Neural cell (in vitro differentiated cells): ENCODE measurements at regions not wholly inside any gene's neighbourhood (a gene's known extent, or its start where the extent isn't known, plus 50 kb on each side); places are given as distances from the start of the nearest gene placed in this dataset.

Experiments used
- H2AFZ ChIP-seq: fragments of 200-600, 300-800 bp; sonication (generic), shearing (Covaris generic); 2 replicates; pipeline ENCODE4 v1.6.0; 2014; ENCODE audit warnings: low read depth, mild to moderate bottlenecking, antibody characterized with exemption, low read length, moderate library complexity
- H3F3A ChIP-seq: fragments of 200-600 bp; shearing (Covaris generic); 2 replicates; pipeline ENCODE4 v1.6.1; 2016; ENCODE audit warnings: mild to moderate bottlenecking, moderate library complexity, mixed read lengths, antibody characterized with exemption, low read length; ENCODE audit not compliant: insufficient read depth, poor library complexity, severe bottlenecking
- H3K27ac ChIP-seq: fragments of 200-600, 300-800 bp; sonication (generic), shearing (Covaris generic); 2 replicates; pipeline ENCODE4 v1.5.1; 2014; ENCODE audit warnings: mild to moderate bottlenecking, low read length, moderate library complexity
- H3K27me3 ChIP-seq: fragments of 300-800, 200-600 bp; sonication (generic), shearing (Covaris generic); 2 replicates; pipeline ENCODE4 v1.6.0; 2014; ENCODE audit warnings: mild to moderate bottlenecking, low read depth, low read length, moderate library complexity; ENCODE audit not compliant: insufficient read depth
- H3K36me3 ChIP-seq: fragments of 300-800, 200-600 bp; sonication (generic), shearing (Covaris generic); 2 replicates; pipeline ENCODE4 v1.5.1; 2014; ENCODE audit warnings: mild to moderate bottlenecking, antibody characterized with exemption, low read length, moderate library complexity; ENCODE audit not compliant: insufficient read depth
- H3K4me2 ChIP-seq: fragments of 300-800, 200-600 bp; sonication (generic), shearing (Covaris generic); 2 replicates; pipeline ENCODE4 v1.6.0; 2014; ENCODE audit warnings: mild to moderate bottlenecking, low read length
- H3K4me3 ChIP-seq: fragments of 300-800, 200-600 bp; sonication (generic), shearing (Covaris generic); 2 replicates; pipeline ENCODE4 v1.5.1; 2014; ENCODE audit warnings: mild to moderate bottlenecking, low read length, moderate library complexity
- H3K79me2 ChIP-seq: fragments of 200-600 bp; shearing (Covaris generic); replicated peaks from 2 replicates; pipeline ENCODE4 v1.6.0; 2014; ENCODE audit warnings: mild to moderate bottlenecking, low read length, moderate library complexity; ENCODE audit not compliant: insufficient read depth
- H3K9ac ChIP-seq: fragments of 300-800, 200-600 bp; sonication (generic), shearing (Covaris generic); 2 replicates; pipeline ENCODE4 v1.6.1; 2016; ENCODE audit warnings: mild to moderate bottlenecking, low read length, mixed read lengths
- H3K9me2 ChIP-seq: fragments of 200-600 bp; shearing (Covaris generic); 2 replicates; pipeline ENCODE4 v1.6.1; 2016; ENCODE audit warnings: mild to moderate bottlenecking, low read length, mixed read lengths; ENCODE audit not compliant: insufficient read depth
- H3K9me3 ChIP-seq: fragments of 200-600, 300-800 bp; sonication (generic), shearing (Covaris generic); 2 replicates; pipeline ENCODE4 v1.6.1; 2016; ENCODE audit warnings: mild to moderate bottlenecking, mixed run types, low read length, moderate library complexity, mixed read lengths
- H4K20me1 ChIP-seq: fragments of 200-600 bp; shearing (Covaris generic); 2 replicates; pipeline ENCODE4 v1.6.1; 2016; ENCODE audit warnings: mild to moderate bottlenecking, mixed run types; ENCODE audit not compliant: insufficient read depth
- EP300 ChIP-seq: fragments of 450-650 bp; conservative IDR thresholded peaks from 2 replicates; pipeline ENCODE4 v1.6.1; 2014; ENCODE audit warnings: antibody characterized with exemption, mild to moderate bottlenecking, moderate library complexity; ENCODE audit not compliant: poor library complexity, severe bottlenecking
- EZH2 ChIP-seq: fragments of 200-600, 300-800 bp; shearing (Covaris generic), sonication (generic); IDR thresholded peaks from 2 replicates; pipeline ENCODE4 v1.6.1; 2014; ENCODE audit warnings: antibody characterized with exemption, low read length, borderline replicate concordance, mild to moderate bottlenecking; ENCODE audit not compliant: insufficient read depth, poor library complexity, severe bottlenecking
- MXI1 ChIP-seq: fragments of 450-650 bp; conservative IDR thresholded peaks from 2 replicates; pipeline ENCODE4 v1.6.1; 2014; ENCODE audit warnings: antibody characterized with exemption, mild to moderate bottlenecking; ENCODE audit not compliant: poor library complexity, severe bottlenecking
- POLR2AphosphoS5 ChIP-seq: IDR thresholded peaks from 2 replicates; pipeline ENCODE4 v1.6.1; 2012
- RAD21 ChIP-seq: fragments of 450-650 bp; conservative IDR thresholded peaks from 2 replicates; pipeline ENCODE4 v1.6.1; 2014; ENCODE audit warnings: antibody characterized with exemption, mild to moderate bottlenecking, moderate library complexity
- SMC3 ChIP-seq: fragments of 450-650 bp; conservative IDR thresholded peaks from 2 replicates; pipeline ENCODE4 v1.6.1; 2014; ENCODE audit warnings: antibody characterized with exemption, mild to moderate bottlenecking, moderate library complexity; ENCODE audit not compliant: poor library complexity
- TAF1 ChIP-seq: IDR thresholded peaks from 2 replicates; pipeline ENCODE4 v1.6.1; 2012; ENCODE audit warnings: low read depth
- TF ChIP-seq, protein P1 (sequence below): fragments of 450-650 bp; IDR thresholded peaks from 2 replicates; pipeline ENCODE4 v1.5.1; 2014; ENCODE audit warnings: antibody characterized with exemption, mild to moderate bottlenecking, moderate library complexity; ENCODE audit not compliant: poor library complexity, severe bottlenecking
- TF ChIP-seq, protein P2 (sequence below): IDR thresholded peaks from 2 replicates; pipeline ENCODE4 v1.6.1; 2012; ENCODE audit warnings: borderline replicate concordance

DNA sequence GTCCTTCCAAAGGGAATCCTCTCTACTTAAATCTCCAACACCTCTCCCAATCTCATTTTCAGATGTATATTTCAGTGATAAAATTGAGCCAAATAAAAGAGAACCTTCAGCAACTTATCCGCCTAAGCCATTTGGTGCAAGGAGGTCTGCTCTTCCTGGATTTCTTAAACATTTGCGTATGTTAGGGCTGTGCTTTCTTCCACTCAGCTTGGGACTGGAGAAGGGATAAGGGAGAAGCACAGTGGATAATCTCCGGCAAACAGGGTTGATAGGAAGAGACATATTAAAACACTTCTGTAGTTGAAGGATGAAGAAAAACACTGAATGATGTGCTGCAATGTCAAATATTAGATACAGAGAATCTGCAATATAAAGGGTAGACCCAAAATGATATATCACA, 796.2 kb downstream of the KCNJ3 start:
- Histone ChIP-seq H3K27me3 (no peaks in the 10 kb centered on the region), H2AFZ (no peak overlapping the region), H3K36me3 (no peaks in the 10 kb centered on the region), H3K9me2 (no peaks in the 10 kb centered on the region), H4K20me1 (no peaks in the 10 kb centered on the region), H3K79me2 (no peaks in the 10 kb centered on the region), H3K27ac (no peak overlapping the region), H3K4me3 (no peak overlapping the region), H3K9ac (no peak overlapping the region), H3F3A (no peaks in the 10 kb centered on the region), H3K9me3 (no peaks in the 10 kb centered on the region), H3K4me2 (no peak overlapping the region)
- no peak for TF ChIP-seq EP300
- TF ChIP-seq, protein P1, sequence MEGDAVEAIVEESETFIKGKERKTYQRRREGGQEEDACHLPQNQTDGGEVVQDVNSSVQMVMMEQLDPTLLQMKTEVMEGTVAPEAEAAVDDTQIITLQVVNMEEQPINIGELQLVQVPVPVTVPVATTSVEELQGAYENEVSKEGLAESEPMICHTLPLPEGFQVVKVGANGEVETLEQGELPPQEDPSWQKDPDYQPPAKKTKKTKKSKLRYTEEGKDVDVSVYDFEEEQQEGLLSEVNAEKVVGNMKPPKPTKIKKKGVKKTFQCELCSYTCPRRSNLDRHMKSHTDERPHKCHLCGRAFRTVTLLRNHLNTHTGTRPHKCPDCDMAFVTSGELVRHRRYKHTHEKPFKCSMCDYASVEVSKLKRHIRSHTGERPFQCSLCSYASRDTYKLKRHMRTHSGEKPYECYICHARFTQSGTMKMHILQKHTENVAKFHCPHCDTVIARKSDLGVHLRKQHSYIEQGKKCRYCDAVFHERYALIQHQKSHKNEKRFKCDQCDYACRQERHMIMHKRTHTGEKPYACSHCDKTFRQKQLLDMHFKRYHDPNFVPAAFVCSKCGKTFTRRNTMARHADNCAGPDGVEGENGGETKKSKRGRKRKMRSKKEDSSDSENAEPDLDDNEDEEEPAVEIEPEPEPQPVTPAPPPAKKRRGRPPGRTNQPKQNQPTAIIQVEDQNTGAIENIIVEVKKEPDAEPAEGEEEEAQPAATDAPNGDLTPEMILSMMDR, result no peak
- no peak for TF ChIP-seq MXI1
- TF ChIP-seq POLR2AphosphoS5, result no peak
- no peak for TF ChIP-seq EZH2
- no peak for TF ChIP-seq SMC3
- TF ChIP-seq, protein P2, sequence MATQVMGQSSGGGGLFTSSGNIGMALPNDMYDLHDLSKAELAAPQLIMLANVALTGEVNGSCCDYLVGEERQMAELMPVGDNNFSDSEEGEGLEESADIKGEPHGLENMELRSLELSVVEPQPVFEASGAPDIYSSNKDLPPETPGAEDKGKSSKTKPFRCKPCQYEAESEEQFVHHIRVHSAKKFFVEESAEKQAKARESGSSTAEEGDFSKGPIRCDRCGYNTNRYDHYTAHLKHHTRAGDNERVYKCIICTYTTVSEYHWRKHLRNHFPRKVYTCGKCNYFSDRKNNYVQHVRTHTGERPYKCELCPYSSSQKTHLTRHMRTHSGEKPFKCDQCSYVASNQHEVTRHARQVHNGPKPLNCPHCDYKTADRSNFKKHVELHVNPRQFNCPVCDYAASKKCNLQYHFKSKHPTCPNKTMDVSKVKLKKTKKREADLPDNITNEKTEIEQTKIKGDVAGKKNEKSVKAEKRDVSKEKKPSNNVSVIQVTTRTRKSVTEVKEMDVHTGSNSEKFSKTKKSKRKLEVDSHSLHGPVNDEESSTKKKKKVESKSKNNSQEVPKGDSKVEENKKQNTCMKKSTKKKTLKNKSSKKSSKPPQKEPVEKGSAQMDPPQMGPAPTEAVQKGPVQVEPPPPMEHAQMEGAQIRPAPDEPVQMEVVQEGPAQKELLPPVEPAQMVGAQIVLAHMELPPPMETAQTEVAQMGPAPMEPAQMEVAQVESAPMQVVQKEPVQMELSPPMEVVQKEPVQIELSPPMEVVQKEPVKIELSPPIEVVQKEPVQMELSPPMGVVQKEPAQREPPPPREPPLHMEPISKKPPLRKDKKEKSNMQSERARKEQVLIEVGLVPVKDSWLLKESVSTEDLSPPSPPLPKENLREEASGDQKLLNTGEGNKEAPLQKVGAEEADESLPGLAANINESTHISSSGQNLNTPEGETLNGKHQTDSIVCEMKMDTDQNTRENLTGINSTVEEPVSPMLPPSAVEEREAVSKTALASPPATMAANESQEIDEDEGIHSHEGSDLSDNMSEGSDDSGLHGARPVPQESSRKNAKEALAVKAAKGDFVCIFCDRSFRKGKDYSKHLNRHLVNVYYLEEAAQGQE, result no peak
- no peak for TF ChIP-seq RAD21
- no peak for TF ChIP-seq TAF1

- Histone ChIP-seq H3K9me3 (no peaks in the 10 kb centered on the region), H3K9ac (no peak overlapping the region), H3K36me3 (no peaks in the 10 kb centered on the region), H3K27ac (no peak overlapping the region), H3K4me3 (no peak overlapping the region), H3K79me2 (no peaks in the 10 kb centered on the region), H2AFZ (no peak overlapping the region), H3K27me3 (no peaks in the 10 kb centered on the region), H3K9me2 (no peaks in the 10 kb centered on the region), H3F3A (no peaks in the 10 kb centered on the region), H3K4me2 (no peak overlapping the region), H4K20me1 (no peaks in the 10 kb centered on the region)
- peak; percentile 98 for TF ChIP-seq POLR2AphosphoS5
- TF ChIP-seq, protein P2, result peak; percentile 54
- no peak for TF ChIP-seq RAD21
- no peak for TF ChIP-seq EZH2
- peak; percentile 100 for TF ChIP-seq EP300
- TF ChIP-seq MXI1, result no peak
- TF ChIP-seq, protein P1, result no peak
- no peak for TF ChIP-seq SMC3
- TF ChIP-seq TAF1, result no peak
These were observed 786.8 kb downstream of the KCNJ3 start for GRCh38 chr2:155485141-155485842.
